ENCODE measurements at regions not wholly inside any gene's neighbourhood (a gene's known extent, or its start where the extent isn't known, plus 50 kb on each side); places are given as distances from the start of the nearest gene placed in this dataset.

GRCh38 chr7:41899823-41900433, 197.0 kb upstream of the INHBA start:
- Histone ChIP-seq H3K9ac (ENCODE audit: low read length) (no peak overlapping the region), H3K79me2 (ENCODE audit: insufficient read depth, low read length) (no peaks in the 10 kb centered on the region), H2AFZ (ENCODE audit: low read depth, low read length, poor library complexity, severe bottlenecking) (no peak overlapping the region), H4K20me1 (ENCODE audit: insufficient read depth) (no peaks in the 10 kb centered on the region), H3K36me3 (ENCODE audit: control insufficient read depth in 1 of 2, insufficient read depth in 2 of 2, low read length in 2 of 2) (no peaks in the 10 kb centered on the region), H3K9me2 (ENCODE audit: insufficient read depth) (no peaks in the 10 kb centered on the region), H3K4me2 (ENCODE audit: low read length) (no peak overlapping the region), H3K4me3 (replicated peaks in 1 of 2; ENCODE audit: low read depth in 1 of 2, low read length in 2 of 2) (no peak overlapping the region), H3K9me3 (ENCODE audit: control insufficient read depth in 1 of 2, insufficient read depth in 1 of 2, low read depth in 1 of 2, low read length in 2 of 2) (no peaks in the 10 kb centered on the region), H3K27ac (ENCODE audit: low read depth, low read length) (no peak overlapping the region), H3K27me3 (ENCODE audit: insufficient read depth, low read length) (no peaks in the 10 kb centered on the region), H3K4me1 (ENCODE audit: control insufficient read depth in 1 of 2, insufficient read depth in 2 of 2, low read length in 2 of 2) (no peaks in the 10 kb centered on the region)
- TF ChIP-seq EZH2 (IDR thresholded peaks at IDR 0.05) (no peak), CEBPB (IDR thresholded peaks at IDR 0.05; ENCODE audit: low read depth) (no peak), POLR2A (IDR thresholded peaks at IDR 0.05; ENCODE audit: borderline replicate concordance, extremely low read depth, insufficient read depth, insufficient read length) (no peak), SRF (IDR thresholded peaks at IDR 0.05; ENCODE audit: low read depth) (no peak), YY1 (IDR thresholded peaks at IDR 0.05; ENCODE audit: extremely low read depth, insufficient replicate concordance, low read depth, low read length) (no peak), REST (IDR thresholded peaks at IDR 0.05; ENCODE audit: low read depth) (no peak), SIN3A (IDR thresholded peaks at IDR 0.05; ENCODE audit: low read depth) (no peak), CTCF (IDR thresholded peaks at IDR 0.05 in 2 of 3, conservative IDR thresholded peaks at IDR 0.05 in 1 of 3; ENCODE audit: borderline replicate concordance in 1 of 3, insufficient read depth in 1 of 3, low read depth in 2 of 3, low read length in 2 of 3) (no peak), CBX3 (IDR thresholded peaks at IDR 0.05; ENCODE audit: low read depth) (no peak), EGR1 (IDR thresholded peaks at IDR 0.05; ENCODE audit: low read depth) (no peak), MAX (IDR thresholded peaks at IDR 0.05) (no peak)
- ATAC-seq (no peak), DNase-seq (ENCODE audit: low read depth, low spot score) (no peak)
- BruUV-seq (replicated peaks): no TSS peak
- CTCF ChIA-PET: no interaction called here
- intact Hi-C loops (cut with micrococcal nuclease): no loop called here
- POLR2A ChIA-PET: no interaction called here
- RAD21 ChIA-PET (ENCODE audit: low non-redundant PET in 1 of 2, low total read pairs in 2 of 2, uncharacterized antibody in 2 of 2, unreplicated experiment in 2 of 2): no interaction called here
